ENCODE measurements at regions not wholly inside any gene's neighbourhood (a gene's known extent, or its start where the extent isn't known, plus 50 kb on each side); places are given as distances from the start of the nearest gene placed in this dataset.

DNA sequence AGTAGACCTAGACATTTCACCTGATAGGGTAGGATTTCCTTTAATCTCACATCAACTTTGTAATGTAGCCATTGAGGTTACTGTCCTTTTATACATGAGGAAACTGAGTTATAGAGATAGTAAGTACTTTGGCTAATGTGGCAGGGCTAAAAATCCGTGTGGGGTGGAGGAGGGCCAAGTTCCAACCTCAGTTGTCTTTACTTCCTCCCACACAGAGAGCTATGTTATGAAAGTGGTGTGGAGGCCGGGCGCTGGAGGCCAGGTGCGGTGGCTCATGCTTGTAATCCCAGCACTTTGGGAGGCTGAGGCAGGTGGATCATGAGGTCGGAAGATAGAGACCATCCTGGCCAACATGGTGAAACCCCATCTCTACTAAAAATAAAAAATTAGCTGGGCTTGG, 173.3 kb downstream of the PALM2AKAP2 start:
- no peak for DNase-seq

GRCh38 chr9:109953813-109954497, 174.0 kb downstream of the PALM2AKAP2 start:
- no peak for DNase-seq

DNA sequence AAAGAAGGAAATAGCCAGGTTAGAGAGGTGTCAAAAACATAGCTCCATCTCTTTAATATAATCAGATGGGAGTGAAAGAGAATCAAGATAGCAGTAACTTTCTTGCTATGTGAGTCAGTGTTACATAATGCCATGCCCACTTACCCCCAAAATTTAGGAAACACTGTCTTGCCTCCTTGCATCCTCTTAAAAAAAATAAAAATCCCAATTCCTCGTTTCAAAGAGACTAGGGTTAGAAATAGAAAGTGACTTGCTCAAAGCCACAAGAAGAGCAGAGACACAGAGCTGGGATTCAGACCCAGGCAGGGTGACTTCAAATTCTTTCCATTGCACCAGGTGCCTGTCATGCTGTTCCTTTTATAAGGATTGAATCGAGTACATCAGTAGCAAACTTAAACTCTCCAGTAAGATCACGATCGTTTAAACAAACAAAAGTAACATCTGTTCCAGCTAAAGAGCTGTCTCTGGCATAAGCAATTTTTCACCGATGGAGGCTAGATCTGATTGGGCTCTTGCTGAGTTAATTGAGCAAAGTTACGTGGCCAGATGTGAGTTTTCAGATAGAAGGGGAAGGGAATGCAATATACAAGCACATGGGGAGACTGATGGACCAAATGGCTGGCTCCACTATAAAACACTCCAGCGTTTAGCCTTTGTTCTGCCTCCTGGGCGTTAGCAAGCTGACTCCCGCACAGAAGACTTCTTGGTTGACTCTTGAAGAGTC, 176.9 kb downstream of the PALM2AKAP2 start:
- DNase-seq, result no peak

DNA sequence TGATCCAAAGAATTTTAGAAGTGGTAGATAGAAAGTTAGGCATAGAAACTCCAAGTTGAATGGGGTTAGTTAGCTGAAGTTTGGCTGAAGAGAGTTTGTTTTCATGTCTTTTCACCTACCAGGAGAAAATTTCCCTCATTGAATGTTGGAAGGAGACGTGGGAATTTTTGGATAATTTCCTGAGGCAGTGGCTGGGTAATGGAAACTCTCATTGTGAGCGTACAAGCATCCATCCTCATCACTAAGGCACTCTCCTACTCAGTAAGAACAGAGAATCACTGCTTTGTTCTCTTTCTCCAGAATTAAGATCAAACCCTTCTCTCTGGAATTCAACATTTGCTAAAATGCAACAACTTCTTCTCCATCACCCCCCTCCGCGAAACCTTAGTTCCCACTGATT, 179.7 kb downstream of the PALM2AKAP2 start:
- DNase-seq, result no peak

GRCh38 chr9:109961626-109962025, 181.6 kb downstream of the PALM2AKAP2 start:
- no peak for DNase-seq

DNA sequence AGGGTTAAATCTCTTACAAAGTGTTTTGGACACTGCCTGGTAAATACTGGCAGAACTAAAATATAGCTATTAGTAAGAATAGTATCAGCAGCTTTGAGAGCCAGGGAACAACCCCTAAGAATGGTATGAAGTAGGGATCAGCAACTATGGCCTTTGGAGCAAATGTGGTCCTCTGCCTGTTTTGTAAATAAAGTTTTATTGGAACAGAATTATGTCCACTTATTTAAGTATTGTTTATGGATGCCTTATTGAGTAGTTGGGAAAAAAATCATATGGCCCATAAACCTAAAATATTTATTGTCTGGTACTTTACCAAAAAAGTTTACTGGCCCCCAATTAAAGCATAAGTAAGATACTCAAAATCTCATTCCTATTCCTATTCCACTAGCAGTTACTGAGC, 182.2 kb downstream of the PALM2AKAP2 start:
- no peak for DNase-seq

DNA sequence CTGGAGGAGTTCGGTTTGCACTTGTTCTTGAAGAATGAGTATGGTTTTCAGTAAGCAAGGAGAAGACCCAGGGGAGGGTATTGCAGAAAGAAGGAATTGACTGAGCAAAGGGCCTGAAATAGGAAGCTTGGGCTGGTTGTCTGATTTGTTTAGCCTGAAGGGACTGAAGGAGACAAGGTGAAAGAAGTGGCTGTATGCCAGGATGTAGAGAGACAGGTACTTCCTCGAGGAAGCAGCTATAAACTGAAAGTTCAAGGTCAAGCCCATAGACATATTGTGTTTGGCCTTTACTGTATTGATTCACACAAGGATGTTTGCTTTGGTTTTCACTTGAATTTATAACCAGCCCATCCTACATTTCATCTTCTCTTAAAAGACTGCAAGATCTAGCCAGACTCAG, 183.1 kb downstream of the PALM2AKAP2 start:
- DNase-seq, result no peak

DNA sequence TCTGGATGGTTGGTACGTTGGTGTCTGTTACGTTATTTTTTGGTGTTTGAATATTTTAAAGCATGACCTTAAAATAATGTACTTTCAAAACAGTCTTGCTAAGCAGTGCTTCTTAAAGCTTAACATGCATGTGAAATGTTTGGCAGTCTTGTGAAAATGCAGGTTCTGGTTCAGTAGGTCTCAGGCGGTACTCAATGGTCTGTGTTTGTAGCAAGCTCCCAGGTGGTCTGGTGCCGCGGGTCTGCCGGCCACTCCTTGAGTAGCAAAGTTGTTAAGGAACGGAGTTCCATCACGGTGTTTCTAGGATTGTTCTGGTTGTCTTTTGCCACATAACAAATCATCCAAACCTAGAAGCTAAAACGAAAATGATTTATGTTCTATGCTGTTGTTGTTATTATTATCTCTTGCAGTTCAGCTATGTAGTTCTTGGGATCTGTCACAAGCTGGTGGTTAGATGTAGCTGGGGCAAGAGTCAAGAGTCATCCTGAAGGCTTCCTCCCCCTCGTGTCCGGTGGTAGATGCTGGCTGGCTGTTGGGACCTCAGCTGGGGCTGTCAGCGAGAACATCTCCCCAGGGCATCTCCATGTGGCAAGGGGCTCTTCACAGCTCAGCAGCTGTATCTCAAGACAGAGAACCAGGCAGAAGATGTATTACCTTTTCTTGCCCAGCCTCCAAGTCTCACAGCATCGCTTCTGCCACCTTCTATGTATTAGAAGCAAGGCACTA, 186.8 kb downstream of the PALM2AKAP2 start:
- DNase-seq, result no peak

DNA sequence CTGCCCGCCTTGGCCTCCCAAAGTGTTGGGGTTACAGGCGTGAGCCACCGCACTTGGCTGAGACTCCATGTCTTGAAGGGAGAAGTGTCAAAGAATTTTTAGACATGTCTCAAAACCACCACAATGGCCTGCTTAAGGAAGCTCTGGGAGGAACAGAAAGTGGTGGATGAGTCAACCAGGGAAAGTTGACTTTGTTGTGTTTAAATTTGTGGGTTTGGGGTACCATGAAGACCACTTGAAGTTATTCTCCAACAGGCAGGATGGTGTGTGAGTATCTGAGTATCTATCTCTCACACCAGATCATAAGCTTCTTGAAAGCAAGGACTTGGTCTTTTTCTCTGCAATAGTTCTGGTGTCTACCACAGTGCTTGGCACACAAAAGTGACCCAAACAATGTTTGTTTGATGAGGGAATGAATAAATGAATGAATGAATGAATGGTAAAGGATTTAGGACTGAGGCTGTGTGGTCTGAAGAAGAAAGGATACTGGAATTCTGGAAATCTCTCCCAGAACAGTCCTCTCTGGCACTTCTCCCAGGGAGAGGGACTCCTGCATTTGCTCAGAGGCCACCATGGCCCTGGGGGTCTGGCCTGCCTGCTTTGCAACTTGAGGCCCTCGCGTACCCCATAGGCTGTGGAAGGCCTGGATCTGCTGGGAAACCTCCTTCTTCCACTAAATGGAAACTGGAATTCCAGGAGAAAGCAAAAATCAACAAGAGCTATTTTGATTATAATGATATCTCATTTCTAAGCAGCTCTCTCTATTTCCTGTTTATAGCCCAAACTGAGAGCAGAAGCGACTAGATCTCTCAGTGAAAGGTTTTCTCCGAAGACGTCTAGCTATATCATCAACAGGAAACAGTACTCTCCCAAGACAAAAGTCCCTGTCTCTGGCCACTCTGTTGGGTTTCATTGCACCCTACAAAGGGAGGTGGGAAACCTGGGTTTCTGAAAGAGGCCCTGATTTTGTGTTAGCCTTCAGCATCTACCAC, 187.9 kb downstream of the PALM2AKAP2 start:
- no peak for DNase-seq

DNA sequence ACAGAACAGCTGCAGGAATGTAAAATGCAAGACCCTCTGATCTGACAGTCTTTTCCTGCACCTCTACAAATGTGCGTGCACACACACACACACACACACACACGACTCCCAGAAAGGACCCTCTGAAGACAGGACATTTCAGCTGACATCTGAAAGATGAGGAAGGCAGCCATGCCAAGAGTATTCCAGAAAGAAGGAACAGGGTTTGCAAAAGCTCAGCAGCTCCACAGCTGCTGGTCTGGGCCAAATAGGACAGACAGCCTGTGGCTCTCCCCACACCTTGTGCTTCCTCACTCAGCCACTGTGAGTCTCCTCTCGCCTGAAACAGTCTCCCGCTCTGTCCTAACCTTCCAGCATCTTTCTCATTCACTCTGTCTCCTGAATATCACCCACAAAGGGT, 189.0 kb downstream of the PALM2AKAP2 start:
- DNase-seq, result no peak

GRCh38 chr9:109969573-109970237, 189.7 kb downstream of the PALM2AKAP2 start:
- no peak for DNase-seq

DNA sequence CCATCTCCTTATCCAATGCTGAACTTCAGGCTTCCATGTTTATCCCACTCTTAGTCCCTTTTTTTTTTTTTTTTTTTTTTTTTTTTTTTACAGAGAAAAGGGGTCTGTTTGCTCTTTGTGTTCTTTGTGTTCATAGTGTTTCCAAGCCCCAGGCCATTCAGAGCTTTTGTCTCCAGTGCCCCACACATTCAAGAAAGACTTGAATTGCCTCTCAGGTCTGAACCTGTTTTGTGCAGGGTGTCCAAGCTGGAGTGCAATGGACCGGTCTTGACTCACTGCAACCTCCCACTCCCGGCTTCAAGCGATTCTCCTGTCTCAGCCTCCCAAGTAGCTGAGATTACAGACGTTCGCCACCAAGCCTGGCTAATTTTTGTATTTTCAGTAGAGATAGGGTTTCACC, 191.2 kb downstream of the PALM2AKAP2 start:
- DNase-seq, result no peak

DNA sequence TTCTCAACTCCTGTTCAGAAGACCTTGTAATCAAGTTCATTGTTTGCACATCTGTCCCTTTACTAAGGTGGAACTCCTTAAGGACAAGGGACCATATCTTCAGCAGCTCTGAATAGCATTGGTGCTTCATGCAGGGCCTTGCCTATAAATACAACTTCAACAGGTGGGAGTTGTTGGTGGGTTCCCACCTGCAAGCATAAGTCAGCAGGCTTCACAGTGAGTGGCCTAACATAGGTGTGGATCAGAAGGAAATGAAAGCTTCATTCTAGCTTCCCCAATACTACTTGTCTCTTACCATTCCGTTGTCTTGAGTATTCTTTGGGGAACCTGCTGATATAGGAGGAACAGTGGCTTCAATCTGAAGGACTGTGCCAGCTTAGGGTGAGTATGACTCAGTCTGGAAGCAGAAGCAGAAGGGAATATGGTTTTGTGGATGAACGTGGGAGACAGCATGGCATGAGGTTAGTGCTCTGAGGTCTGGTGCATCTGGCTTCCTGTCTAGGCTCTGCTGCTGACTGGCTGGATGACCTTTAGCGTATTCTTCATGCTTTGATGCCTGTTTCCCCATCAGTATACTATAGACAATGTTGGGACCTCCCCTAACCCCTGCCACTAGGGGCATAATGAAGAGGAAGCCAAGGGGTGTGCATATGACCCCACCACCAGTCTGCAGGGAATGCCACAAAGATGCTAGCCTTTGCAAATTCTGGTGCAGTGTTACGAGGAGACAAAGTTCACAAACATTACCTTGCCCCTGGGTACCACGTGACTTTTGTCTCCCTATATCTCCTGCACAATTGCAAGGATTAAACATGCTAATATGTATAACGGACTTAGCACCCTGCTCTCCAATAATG, 192.3 kb downstream of the PALM2AKAP2 start:
- DNase-seq, result no peak

- no peak for DNase-seq
Measured at GRCh38 chr9:109973336-109973735, 193.3 kb downstream of the PALM2AKAP2 start.

GRCh38 chr9:109974143-109974917, 194.3 kb downstream of the PALM2AKAP2 start:
- DNase-seq, result no peak

- DNase-seq, result no peak
Measured at GRCh38 chr9:109974918-109975276, 194.9 kb downstream of the PALM2AKAP2 start.

- DNase-seq, result no peak
Measured at GRCh38 chr9:109975574-109976295, 195.7 kb downstream of the PALM2AKAP2 start.

- DNase-seq, result no peak
Measured at GRCh38 chr9:109976303-109976702, 196.3 kb downstream of the PALM2AKAP2 start.

GRCh38 chr9:109977521-109977920, 197.5 kb downstream of the PALM2AKAP2 start:
- DNase-seq, result no peak

GRCh38 chr9:109981091-109981490, 201.1 kb downstream of the PALM2AKAP2 start:
- DNase-seq, result no peak
